Liver (tissue), 8 donors: ENCODE measurements at regions not wholly inside any gene's neighbourhood (a gene's known extent, or its start where the extent isn't known, plus 50 kb on each side); places are given as distances from the start of the nearest gene placed in this dataset.

Experiments
- DNase-seq: peaks from one replicate; pipeline ENCODE4 v3.0.0-alpha.2; 2017; ENCODE audit warnings: low spot score
- H3K27ac ChIP-seq, 2 donors: one replicate each; pipeline ENCODE4 v1.7.0; 2013; ENCODE audit warnings: inconsistent platforms in 2 of 2, low read length in 2 of 2, control low read depth in 1 of 2, low read depth in 1 of 2, mild to moderate bottlenecking in 1 of 2
- H3K27me3 ChIP-seq, 4 donors: one replicate each; pipeline versions ENCODE4 v1.6.1 to v1.7.0; 2013; ENCODE audit warnings: low read length in 3 of 4, inconsistent platforms in 1 of 4, mild to moderate bottlenecking in 1 of 4, moderate library complexity in 1 of 4; ENCODE audit not compliant: control insufficient read depth in 4 of 4, insufficient read depth in 4 of 4
- H3K36me3 ChIP-seq, 4 donors: one replicate each; pipeline versions ENCODE4 v1.6.1 to v1.7.0; 2013; ENCODE audit warnings: low read length in 3 of 4, mild to moderate bottlenecking in 3 of 4, low read depth in 1 of 4, moderate library complexity in 1 of 4; ENCODE audit not compliant: control insufficient read depth in 4 of 4, insufficient read depth in 3 of 4
- H3K4me1 ChIP-seq, 4 donors: one replicate each; pipeline versions ENCODE4 v1.6.1 to v1.7.0; 2013; ENCODE audit warnings: low read length in 3 of 4, mild to moderate bottlenecking in 3 of 4, moderate library complexity in 1 of 4; ENCODE audit not compliant: control insufficient read depth in 4 of 4, insufficient read depth in 4 of 4
- H3K4me3 ChIP-seq, 3 donors: one replicate each; pipeline versions ENCODE4 v1.6.1 to v1.7.0; 2013; ENCODE audit warnings: low read length in 3 of 3, control low read depth in 1 of 3, low read depth in 1 of 3, mild to moderate bottlenecking in 1 of 3
- H3K9ac ChIP-seq, 2 donors: one replicate each; pipeline ENCODE4 v1.7.0; 2013; ENCODE audit warnings: low read length in 2 of 2, mild to moderate bottlenecking in 2 of 2, moderate library complexity in 2 of 2, control low read depth in 1 of 2, low read depth in 1 of 2
- H3K9me3 ChIP-seq, 4 donors: one replicate each; pipeline versions ENCODE4 v1.6.1 to v1.7.0; 2013; ENCODE audit warnings: low read length in 3 of 4; ENCODE audit not compliant: control insufficient read depth in 4 of 4
- ATF3 ChIP-seq: IDR thresholded peaks from 2 replicates; pipeline ENCODE4 v1.6.1; 2016; ENCODE audit warnings: antibody characterized with exemption
- CTCF ChIP-seq: fragments of 150-350 bp; IDR thresholded peaks from 2 replicates; pipeline ENCODE4 v1.5.1; 2017; ENCODE audit warnings: improper control_type of control experiment, low read depth, low read length; ENCODE audit not compliant: missing input control
- EGR1 ChIP-seq, 2 donors: IDR thresholded peaks; 2 replicates each; pipeline ENCODE4 v1.6.1; 2016 to 2018; ENCODE audit warnings: antibody characterized with exemption in 2 of 2, low read depth in 2 of 2
- FOXA1 ChIP-seq: IDR thresholded peaks from 2 replicates; pipeline ENCODE4 v1.6.1; 2016; ENCODE audit warnings: antibody characterized with exemption
- FOXA2 ChIP-seq: IDR thresholded peaks from 2 replicates; pipeline ENCODE4 v1.6.1; 2016; ENCODE audit warnings: antibody characterized with exemption
- GABPA ChIP-seq, 2 donors: IDR thresholded peaks in 1 of 2; conservative IDR thresholded peaks in 1 of 2; 2 replicates each; pipeline ENCODE4 v1.6.1; 2016; ENCODE audit warnings: antibody characterized with exemption in 2 of 2, mild to moderate bottlenecking in 1 of 2, moderate library complexity in 1 of 2
- HNF4A ChIP-seq, 2 donors: conservative IDR thresholded peaks; 2 replicates each; pipeline ENCODE4 v1.6.1; 2016; ENCODE audit warnings: antibody characterized with exemption in 2 of 2, mild to moderate bottlenecking in 2 of 2
- HNF4G ChIP-seq: IDR thresholded peaks from 2 replicates; pipeline ENCODE4 v1.6.1; 2016; ENCODE audit warnings: antibody characterized with exemption
- JUND ChIP-seq, 2 donors: IDR thresholded peaks; 2 replicates each; pipeline ENCODE4 v1.6.1; 2016; ENCODE audit warnings: antibody characterized with exemption in 2 of 2
- MAX ChIP-seq: IDR thresholded peaks from 2 replicates; pipeline ENCODE4 v1.6.1; 2016; ENCODE audit warnings: antibody characterized with exemption
- NR2F2 ChIP-seq: IDR thresholded peaks from 2 replicates; pipeline ENCODE4 v1.6.1; 2016; ENCODE audit warnings: antibody characterized with exemption
- REST ChIP-seq: IDR thresholded peaks from 2 replicates; pipeline ENCODE4 v1.6.1; 2016; ENCODE audit warnings: antibody characterized with exemption, mild to moderate bottlenecking
- RXRA ChIP-seq, 2 donors: IDR thresholded peaks; 2 replicates each; pipeline ENCODE4 v1.6.1; 2017 to 2018; ENCODE audit warnings: antibody characterized with exemption in 2 of 2, mild to moderate bottlenecking in 1 of 2
- SP1 ChIP-seq: IDR thresholded peaks from 2 replicates; pipeline ENCODE4 v1.6.1; 2018; ENCODE audit warnings: antibody characterized with exemption, mild to moderate bottlenecking
- TAF1 ChIP-seq: conservative IDR thresholded peaks from 2 replicates; pipeline ENCODE4 v1.6.1; 2016; ENCODE audit warnings: antibody characterized with exemption, mild to moderate bottlenecking
- YY1 ChIP-seq: IDR thresholded peaks from 2 replicates; pipeline ENCODE4 v1.6.1; 2016; ENCODE audit warnings: antibody characterized with exemption, mild to moderate bottlenecking
- ZBTB33 ChIP-seq: IDR thresholded peaks from 2 replicates; pipeline ENCODE4 v1.6.1; 2016; ENCODE audit warnings: antibody characterized with exemption
- WGBS: extraction: QIAGEN DNeasy Blood & Tissue Kit; methylation state at CpG from one replicate; pipeline ENCODE4 v1.1.7; 2013; 5-methylcytosine and 5-hydroxymethylcytosine counted together
- donor health status: healthy.
- donor health status: healthy.
- donor health status: healthy.
- donor health status: healthy.
- donor health status: healthy.

GRCh38 chr16:72552654-72553053, 380.7 kb upstream of the PMFBP1 start:
- Histone ChIP-seq H3K27me3 (no peaks in the 10 kb centered on the region), H3K36me3 (no peaks in the 10 kb centered on the region), H3K4me1 (no peaks in the 10 kb centered on the region), H3K4me3 (no peak overlapping the region), H3K9ac (no peak overlapping the region), H3K9me3 (no peaks in the 10 kb centered on the region), H3K27ac (no peak overlapping the region)
- TF ChIP-seq JUND (IDR thresholded peaks at IDR 0.05), result no peak
- no peak for TF ChIP-seq ZBTB33
- no peak for TF ChIP-seq HNF4A (conservative IDR thresholded peaks at IDR 0.05)
- no peak for TF ChIP-seq REST
- TF ChIP-seq NR2F2, result no peak
- no peak for TF ChIP-seq CTCF
- no peak for TF ChIP-seq TAF1
- no peak for TF ChIP-seq EGR1 (IDR thresholded peaks at IDR 0.05; ENCODE audit: low read depth in 2 of 2)
- TF ChIP-seq RXRA (IDR thresholded peaks at IDR 0.05), result no peak
- TF ChIP-seq MAX, result no peak
- no peak for TF ChIP-seq HNF4G
- no peak for DNase-seq

- TF ChIP-seq GABPA (IDR thresholded peaks at IDR 0.05 in 1 of 2, conservative IDR thresholded peaks at IDR 0.05 in 1 of 2) (no peak), FOXA2 (no peak), CTCF (no peak), ATF3 (no peak), FOXA1 (no peak), HNF4A (conservative IDR thresholded peaks at IDR 0.05) (no peak), NR2F2 (no peak), HNF4G (no peak), EGR1 (IDR thresholded peaks at IDR 0.05; ENCODE audit: low read depth in 2 of 2) (no peak), MAX (no peak), YY1 (no peak), SP1 (no peak)
- 86% methylated on average over 1 of the region's 1 CpG for WGBS
- DNase-seq, result no peak
- Histone ChIP-seq H3K4me3 (no peak overlapping the region), H3K9me3 (no peaks in the 10 kb centered on the region), H3K4me1 (no peaks in the 10 kb centered on the region), H3K27me3 (no peaks in the 10 kb centered on the region), H3K27ac (no peak overlapping the region), H3K9ac (no peak overlapping the region), H3K36me3 (no peaks in the 10 kb centered on the region)
These were observed 379.7 kb upstream of the PMFBP1 start for GRCh38 chr16:72551649-72552048.
